ENCODE measurements at regions not wholly inside any gene's neighbourhood (a gene's known extent, or its start where the extent isn't known, plus 50 kb on each side); places are given as distances from the start of the nearest gene placed in this dataset.
"Not testable (repeated sequence)": the region's sequence is repeated elsewhere in the genome, so short reads cannot be mapped to it uniquely, and the experiment has no call there.

- no peak for DNase-seq
Measured at GRCh38 chr4:149203256-149204001, 612.2 kb downstream of the IQCM start.

- no peak for DNase-seq
Measured at GRCh38 chr4:149202117-149202516, 613.5 kb downstream of the IQCM start.

- no peak for DNase-seq
Measured at GRCh38 chr4:149199594-149199993, 616.0 kb downstream of the IQCM start.

GRCh38 chr4:149194061-149194460 lies 621.6 kb downstream of the IQCM start:
- DNase-seq = no peak

GRCh38 chr4:149187726-149188125 lies 627.9 kb downstream of the IQCM start:
- DNase-seq = no peak

GRCh38 chr4:149183638-149184037 lies 632.0 kb downstream of the IQCM start:
- DNase-seq = no peak

- not testable (repeated sequence) for DNase-seq
Measured at GRCh38 chr4:149181459-149181858, 634.2 kb downstream of the IQCM start.

GRCh38 chr4:149176039-149176438 lies 639.6 kb downstream of the IQCM start:
- DNase-seq = peak; percentile 9

GRCh38 chr4:149175549-149175948 lies 640.1 kb downstream of the IQCM start:
- no peak for DNase-seq

GRCh38 chr4:149173241-149174013 lies 642.2 kb downstream of the IQCM start:
- DNase-seq = no peak

- no peak for DNase-seq
Measured at GRCh38 chr4:149168645-149169044, 647.0 kb downstream of the IQCM start.

GRCh38 chr4:149166876-149167275 lies 648.8 kb downstream of the IQCM start:
- DNase-seq = no peak

GRCh38 chr4:149166365-149166764 lies 649.3 kb downstream of the IQCM start:
- DNase-seq = no peak

- no peak for DNase-seq
Measured at GRCh38 chr4:149164282-149164681, 651.4 kb downstream of the IQCM start.

- DNase-seq = no peak
Measured at GRCh38 chr4:149161247-149161646, 654.4 kb downstream of the IQCM start.

- no peak for DNase-seq
Measured at GRCh38 chr4:149160370-149160769, 655.3 kb downstream of the IQCM start.

GRCh38 chr4:149158817-149159216 lies 656.8 kb downstream of the IQCM start:
- DNase-seq = no peak

- no peak for DNase-seq
Measured at GRCh38 chr4:149145803-149146202, 669.8 kb downstream of the IQCM start.

- DNase-seq = no peak
Measured at GRCh38 chr4:149144060-149144459, 671.6 kb downstream of the IQCM start.

- DNase-seq = no peak
Measured at GRCh38 chr4:149141391-149141790, 674.3 kb downstream of the IQCM start.

GRCh38 chr4:149140841-149141240 lies 674.8 kb downstream of the IQCM start:
- peak; percentile 6 for DNase-seq

- no peak for DNase-seq
Measured at GRCh38 chr4:149136951-149137620, 678.6 kb downstream of the IQCM start.

- no peak for DNase-seq
Measured at GRCh38 chr4:149135062-149135461, 680.6 kb downstream of the IQCM start.

- no peak for DNase-seq
Measured at GRCh38 chr4:149121023-149121404, 678.8 kb upstream of the NR3C2 start.
